Tibial nerve (tissue), 4 donors: ENCODE measurements at regions not wholly inside any gene's neighbourhood (a gene's known extent, or its start where the extent isn't known, plus 50 kb on each side); places are given as distances from the start of the nearest gene placed in this dataset.
A peak's percentile ranks its signal among the peaks of the same experiment; 100 is the strongest.

ENCODE experiments used
- DNase-seq, 2 donors: peaks; one replicate each; pipeline ENCODE4 v3.0.0-alpha.2; 2019; ENCODE audit warnings: low spot score in 2 of 2
- H3K27ac ChIP-seq, 4 donors: fragments of 200-600 bp; sonication (generic) in 3 of 4; one replicate each; pipeline ENCODE4 v1.5.1; 2017 to 2019; ENCODE audit warnings: mild to moderate bottlenecking in 1 of 4
- H3K27me3 ChIP-seq, 2 donors: fragments of 200-600 bp; sonication (generic) in 1 of 2; one replicate each; pipeline versions ENCODE4 v1.5.1 to v1.6.0; 2017 to 2019
- H3K36me3 ChIP-seq, 3 donors: fragments of 200-600 bp; sonication (generic); one replicate each; pipeline ENCODE4 v1.5.1; 2018 to 2019
- H3K4me1 ChIP-seq, 4 donors: fragments of 200-600 bp; sonication (generic) in 3 of 4; one replicate each; pipeline ENCODE4 v1.5.1; 2017 to 2019
- H3K4me3 ChIP-seq, 4 donors: fragments of 200-600 bp; sonication (generic) in 3 of 4; one replicate each; pipeline ENCODE4 v1.5.1; 2017 to 2019; ENCODE audit warnings: mild to moderate bottlenecking in 1 of 4, moderate library complexity in 1 of 4
- H3K9me3 ChIP-seq, 4 donors: fragments of 200-600 bp; sonication (generic) in 3 of 4; one replicate each; pipeline ENCODE4 v1.5.1; 2017 to 2019
- EP300 ChIP-seq, 2 donors: sonication (generic); formaldehyde crosslinking; IDR thresholded peaks; one replicate each; pipeline ENCODE4 v1.6.1; 2017; ENCODE audit warnings: antibody characterized with exemption in 2 of 2, mild to moderate bottlenecking in 1 of 2
- POLR2A ChIP-seq, 2 donors: fragments of 450-650 bp; IDR thresholded peaks; one replicate each; pipeline ENCODE4 v1.6.1; 2017; ENCODE audit warnings: antibody characterized with exemption in 2 of 2, mild to moderate bottlenecking in 2 of 2, moderate library complexity in 2 of 2
- WGBS, 2 donors: methylation state at CpG; one replicate each; pipeline ENCODE4 v1.1.5; 2018; 5-methylcytosine and 5-hydroxymethylcytosine counted together
- TF ChIP-seq, protein P1 (sequence below), 5 experiments: fragments of 200-600 bp in 3 of 5; fragments of 450-650 bp in 2 of 5; sonication (generic) in 3 of 5; IDR thresholded peaks; one replicate each; pipeline ENCODE4 v1.5.1; 2016 to 2019; ENCODE audit warnings: antibody characterized with exemption in 5 of 5, mild to moderate bottlenecking in 3 of 5, moderate library complexity in 2 of 5

DNA sequence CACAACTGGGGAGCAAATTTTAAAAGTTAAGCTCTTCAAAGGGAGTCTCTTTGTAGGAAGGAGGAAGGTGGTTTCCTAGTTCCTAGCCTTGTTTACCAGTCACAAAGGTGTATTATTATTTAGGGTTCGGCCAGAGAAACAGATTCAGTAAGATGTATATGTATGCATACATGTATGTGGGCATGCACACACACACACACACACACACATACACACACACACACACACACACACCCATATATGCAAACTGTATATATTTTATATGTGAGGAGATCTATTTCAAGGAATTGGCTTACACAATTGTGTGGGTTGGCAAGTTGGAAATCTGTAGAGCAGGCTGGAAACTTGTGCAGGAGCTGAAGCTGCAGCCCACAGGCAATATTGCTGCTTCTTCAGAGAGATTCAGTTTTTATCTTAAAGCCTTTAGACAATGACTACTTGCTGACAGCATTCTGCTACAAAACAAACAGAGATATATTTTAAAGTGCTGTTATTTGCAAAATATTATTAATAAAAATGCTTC, 75.3 kb upstream of the DNAH5 start:
- Histone ChIP-seq H3K4me3 (no peak overlapping the region), H3K27me3 (no peaks in the 10 kb centered on the region), H3K36me3 (no peaks in the 10 kb centered on the region), H3K9me3 (no peaks in the 10 kb centered on the region), H3K4me1 (no peaks in the 10 kb centered on the region), H3K27ac (no peak overlapping the region)
- TF ChIP-seq, protein P1, sequence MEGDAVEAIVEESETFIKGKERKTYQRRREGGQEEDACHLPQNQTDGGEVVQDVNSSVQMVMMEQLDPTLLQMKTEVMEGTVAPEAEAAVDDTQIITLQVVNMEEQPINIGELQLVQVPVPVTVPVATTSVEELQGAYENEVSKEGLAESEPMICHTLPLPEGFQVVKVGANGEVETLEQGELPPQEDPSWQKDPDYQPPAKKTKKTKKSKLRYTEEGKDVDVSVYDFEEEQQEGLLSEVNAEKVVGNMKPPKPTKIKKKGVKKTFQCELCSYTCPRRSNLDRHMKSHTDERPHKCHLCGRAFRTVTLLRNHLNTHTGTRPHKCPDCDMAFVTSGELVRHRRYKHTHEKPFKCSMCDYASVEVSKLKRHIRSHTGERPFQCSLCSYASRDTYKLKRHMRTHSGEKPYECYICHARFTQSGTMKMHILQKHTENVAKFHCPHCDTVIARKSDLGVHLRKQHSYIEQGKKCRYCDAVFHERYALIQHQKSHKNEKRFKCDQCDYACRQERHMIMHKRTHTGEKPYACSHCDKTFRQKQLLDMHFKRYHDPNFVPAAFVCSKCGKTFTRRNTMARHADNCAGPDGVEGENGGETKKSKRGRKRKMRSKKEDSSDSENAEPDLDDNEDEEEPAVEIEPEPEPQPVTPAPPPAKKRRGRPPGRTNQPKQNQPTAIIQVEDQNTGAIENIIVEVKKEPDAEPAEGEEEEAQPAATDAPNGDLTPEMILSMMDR (IDR thresholded peaks at IDR 0.05): no peak
- no peak for TF ChIP-seq POLR2A (IDR thresholded peaks at IDR 0.05)
- TF ChIP-seq EP300 (IDR thresholded peaks at IDR 0.05): no peak
- WGBS, 2 donors: 85 to 93% methylated on average over 1 of the region's 1 CpG
- DNase-seq: no peak

DNA sequence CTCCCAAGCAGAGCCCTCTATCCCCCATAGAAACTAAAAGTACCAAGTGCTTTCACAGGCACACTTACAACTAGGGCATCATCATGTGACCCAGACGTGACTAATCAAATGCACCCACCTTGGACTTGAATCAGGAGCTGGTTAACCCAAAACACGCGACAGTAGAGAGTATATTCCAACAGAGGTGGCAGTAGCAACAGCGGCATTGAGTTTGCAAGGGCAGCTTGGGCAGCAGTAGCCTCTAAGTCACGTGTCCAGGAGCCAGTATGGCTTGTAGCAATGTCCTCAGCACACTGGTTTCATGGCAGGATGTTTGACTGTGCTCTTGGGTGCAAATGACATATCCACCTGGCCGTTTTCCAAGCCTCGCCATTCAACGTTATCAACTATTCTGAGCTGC, 73.4 kb upstream of the DNAH5 start:
- DNase-seq: no peak
- 80 to 87% methylated on average over 8 of the region's 8 CpGs for WGBS, 2 donors

DNA sequence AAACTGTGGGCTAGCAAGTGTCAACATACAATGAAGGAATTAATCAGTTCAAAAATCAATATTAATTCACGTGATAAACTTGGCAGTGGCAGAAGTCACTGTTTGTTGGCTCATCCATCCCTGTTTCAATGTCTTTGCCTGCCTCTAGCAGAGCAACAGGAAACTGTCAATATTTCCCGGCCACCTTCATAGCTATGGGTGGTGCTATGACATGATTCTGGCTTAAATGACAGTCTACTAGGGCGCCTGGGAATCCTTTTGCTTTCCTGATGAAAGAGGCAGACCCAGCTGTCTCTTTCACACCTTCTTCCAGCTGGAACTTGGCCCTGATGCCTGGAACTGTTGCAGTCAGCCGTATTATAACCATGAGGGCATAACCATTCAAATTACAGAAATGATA, 72.1 kb upstream of the DNAH5 start:
- TF ChIP-seq EP300 (IDR thresholded peaks at IDR 0.05): no peak
- no peak for TF ChIP-seq POLR2A (IDR thresholded peaks at IDR 0.05)
- TF ChIP-seq, protein P1 (IDR thresholded peaks at IDR 0.05): no peak
- Histone ChIP-seq H3K36me3 (no peaks in the 10 kb centered on the region), H3K4me3 (no peak overlapping the region), H3K4me1 (peaks cover 0 to 5% (median 0%) of the 10 kb centered on the region in 4 donors), H3K27me3 (no peaks in the 10 kb centered on the region), H3K9me3 (no peaks in the 10 kb centered on the region), H3K27ac (no peak overlapping the region)
- 55 to 63% methylated on average over 4 of the region's 4 CpGs for WGBS, 2 donors
- no peak for DNase-seq

More for the DNA sequence above, 73.4 kb upstream of the DNAH5 start:
- Histone ChIP-seq H3K36me3 (no peaks in the 10 kb centered on the region), H3K27me3 (no peaks in the 10 kb centered on the region), H3K27ac (no peak overlapping the region), H3K4me3 (no peak overlapping the region), H3K9me3 (no peaks in the 10 kb centered on the region), H3K4me1 (no peaks in the 10 kb centered on the region)
- no peak for TF ChIP-seq EP300 (IDR thresholded peaks at IDR 0.05)
- no peak for TF ChIP-seq POLR2A (IDR thresholded peaks at IDR 0.05)
- TF ChIP-seq, protein P1 (IDR thresholded peaks at IDR 0.05): no peak

DNA sequence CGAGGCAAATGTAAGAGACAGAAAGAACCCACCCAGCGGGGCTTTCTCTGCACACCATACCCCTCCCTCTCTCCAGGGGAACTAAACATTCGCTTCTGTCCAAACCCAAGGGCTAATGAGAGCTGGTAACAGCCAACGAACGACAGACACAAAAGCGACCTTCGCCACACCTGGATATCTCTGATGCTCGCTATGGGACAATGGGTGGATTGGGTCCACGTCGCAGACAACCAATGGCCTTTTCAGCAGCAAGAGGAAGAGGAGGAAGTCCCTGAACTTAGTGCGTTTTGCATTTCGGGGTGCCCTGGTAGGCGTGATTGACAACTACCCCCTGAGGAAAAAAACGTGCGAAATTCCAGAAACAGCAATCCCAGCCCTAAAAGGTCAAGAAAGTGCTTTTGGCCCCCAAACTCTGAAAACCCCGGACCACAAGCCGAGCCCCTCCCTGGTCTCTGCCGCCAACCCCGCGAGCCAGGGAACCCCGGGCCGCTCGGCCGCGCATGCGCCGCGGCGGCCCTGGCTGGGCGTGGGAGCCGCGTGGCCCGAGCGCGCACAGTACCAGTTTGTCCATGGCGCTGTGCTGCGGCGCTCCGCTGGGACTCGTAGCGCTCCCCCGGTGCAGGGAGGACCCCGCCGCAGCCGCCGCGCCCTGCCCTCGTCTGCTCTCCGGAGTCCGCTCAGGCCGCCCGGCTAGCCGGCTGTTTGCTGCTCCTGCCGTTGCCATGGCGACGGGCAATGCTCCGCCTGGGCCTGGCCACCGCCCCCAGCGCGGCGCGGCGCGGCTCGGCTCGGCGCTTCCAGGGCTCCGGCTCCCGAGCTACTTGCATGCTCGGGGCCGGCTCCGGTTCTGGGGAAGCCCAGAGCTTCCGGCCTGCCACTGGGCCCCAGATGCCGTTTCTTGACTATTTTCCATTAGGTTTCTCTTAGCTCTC, 66.9 kb upstream of the DNAH5 start:
- H3K27me3 ChIP-seq: no peaks in the 10 kb centered on the region
- no peaks in the 10 kb centered on the region for H3K9me3 ChIP-seq
- H3K36me3 ChIP-seq: no peaks in the 10 kb centered on the region
- H3K27ac ChIP-seq: peak overlapping the region in 3 of 4 donors; percentile 32 to 77 (median 36)
- peaks cover 0 to 17% (median 0%) of the 10 kb centered on the region in 4 donors for H3K4me1 ChIP-seq
- DNase-seq: peak; percentile 64 to 71
- H3K4me3 ChIP-seq: peak overlapping the region; percentile 27 to 65 (median 46)
- TF ChIP-seq, protein P1 (IDR thresholded peaks at IDR 0.05): peak in 2 of 5 experiments; percentile 7 to 54
- TF ChIP-seq POLR2A (IDR thresholded peaks at IDR 0.05) (peak in 1 of 2 donors; percentile 51), EP300 (IDR thresholded peaks at IDR 0.05) (peak in 1 of 2 donors; percentile 35)
- WGBS, 2 donors: 1% methylated on average over 22 to 65 of the region's 74 CpGs

DNA sequence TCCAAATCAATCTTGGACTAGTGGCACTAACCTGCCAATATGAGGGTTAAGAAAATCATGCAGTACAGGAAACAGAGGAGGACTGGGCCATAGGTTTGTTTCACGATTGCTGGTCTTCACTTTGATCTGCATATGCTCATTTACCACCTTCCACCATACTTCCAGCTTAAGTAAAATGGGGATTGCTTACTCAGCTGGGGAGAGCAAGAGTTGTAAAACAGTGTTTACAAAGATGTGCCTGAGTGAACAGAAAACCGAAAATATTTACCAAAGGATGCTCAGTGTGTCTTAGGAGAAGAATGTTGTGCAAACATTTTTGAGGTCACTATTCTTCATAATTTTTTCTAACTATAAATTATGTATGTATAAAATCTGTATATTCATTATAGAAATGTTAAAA, 65.1 kb upstream of the DNAH5 start:
- peaks cover 0 to 17% (median 0%) of the 10 kb centered on the region in 4 donors for H3K4me1 ChIP-seq
- no peaks in the 10 kb centered on the region for H3K9me3 ChIP-seq
- TF ChIP-seq EP300 (IDR thresholded peaks at IDR 0.05) (no peak), POLR2A (IDR thresholded peaks at IDR 0.05) (no peak)
- TF ChIP-seq, protein P1 (IDR thresholded peaks at IDR 0.05): no peak
- H3K4me3 ChIP-seq: no peak overlapping the region
- no peaks in the 10 kb centered on the region for H3K36me3 ChIP-seq
- DNase-seq: no peak
- 59 to 69% methylated on average over 2 of the region's 2 CpGs for whole genome bisulfite sequencing, 2 donors
- H3K27me3 ChIP-seq: no peaks in the 10 kb centered on the region
- no peak overlapping the region for H3K27ac ChIP-seq
